Neural progenitor cell (in vitro differentiated cells): ENCODE measurements at regions not wholly inside any gene's neighbourhood (a gene's known extent, or its start where the extent isn't known, plus 50 kb on each side); places are given as distances from the start of the nearest gene placed in this dataset.

Source experiments
- EZH2 ChIP-seq: fragments of 200-600 bp; sonication (generic); IDR thresholded peaks from 2 replicates; pipeline ENCODE4 v1.6.1; 2017; ENCODE audit warnings: antibody characterized with exemption, mild to moderate bottlenecking, moderate library complexity
- EZH2phosphoT487 ChIP-seq: fragments of 200-600 bp; sonication (generic); IDR thresholded peaks from 2 replicates; pipeline ENCODE4 v1.6.1; 2017; ENCODE audit warnings: antibody characterized with exemption
- TF ChIP-seq, protein P1 (sequence below): fragments of 200-600 bp; sonication (generic); IDR thresholded peaks from 2 replicates; pipeline ENCODE4 v1.5.1; 2017; ENCODE audit warnings: antibody characterized with exemption, mild to moderate bottlenecking

DNA sequence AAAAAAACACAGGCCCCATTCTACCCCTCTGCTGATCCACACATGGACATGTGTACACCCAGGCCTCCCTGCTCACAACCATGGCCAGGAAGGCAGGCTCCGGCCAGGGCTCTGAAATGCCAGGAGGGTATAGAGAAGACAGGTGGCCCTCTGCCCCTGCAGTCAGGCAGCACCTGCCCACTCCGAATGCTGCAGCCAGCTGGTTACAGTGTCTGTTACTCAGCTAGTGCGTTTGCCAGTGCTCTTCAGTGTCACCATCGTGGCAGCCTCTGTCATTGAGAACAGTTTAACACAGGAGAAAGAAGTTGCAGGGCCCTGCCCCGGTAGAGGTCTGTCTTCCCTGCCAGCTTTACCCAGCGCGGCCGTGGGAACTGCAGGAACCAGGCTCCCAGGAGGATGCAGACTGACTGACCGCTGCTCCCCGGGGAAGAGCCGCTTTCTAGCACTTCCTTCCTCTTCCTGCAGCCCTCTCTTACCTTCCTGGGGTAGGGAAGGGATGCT lies 128.8 kb upstream of the FAM20C start:
- TF ChIP-seq, protein P1, sequence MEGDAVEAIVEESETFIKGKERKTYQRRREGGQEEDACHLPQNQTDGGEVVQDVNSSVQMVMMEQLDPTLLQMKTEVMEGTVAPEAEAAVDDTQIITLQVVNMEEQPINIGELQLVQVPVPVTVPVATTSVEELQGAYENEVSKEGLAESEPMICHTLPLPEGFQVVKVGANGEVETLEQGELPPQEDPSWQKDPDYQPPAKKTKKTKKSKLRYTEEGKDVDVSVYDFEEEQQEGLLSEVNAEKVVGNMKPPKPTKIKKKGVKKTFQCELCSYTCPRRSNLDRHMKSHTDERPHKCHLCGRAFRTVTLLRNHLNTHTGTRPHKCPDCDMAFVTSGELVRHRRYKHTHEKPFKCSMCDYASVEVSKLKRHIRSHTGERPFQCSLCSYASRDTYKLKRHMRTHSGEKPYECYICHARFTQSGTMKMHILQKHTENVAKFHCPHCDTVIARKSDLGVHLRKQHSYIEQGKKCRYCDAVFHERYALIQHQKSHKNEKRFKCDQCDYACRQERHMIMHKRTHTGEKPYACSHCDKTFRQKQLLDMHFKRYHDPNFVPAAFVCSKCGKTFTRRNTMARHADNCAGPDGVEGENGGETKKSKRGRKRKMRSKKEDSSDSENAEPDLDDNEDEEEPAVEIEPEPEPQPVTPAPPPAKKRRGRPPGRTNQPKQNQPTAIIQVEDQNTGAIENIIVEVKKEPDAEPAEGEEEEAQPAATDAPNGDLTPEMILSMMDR, result no peak
- TF ChIP-seq EZH2phosphoT487 (no peak), EZH2 (no peak)
